ENCODE measurements at regions not wholly inside any gene's neighbourhood (a gene's known extent, or its start where the extent isn't known, plus 50 kb on each side); places are given as distances from the start of the nearest gene placed in this dataset.

GRCh38 chr4:175198056-175198455 lies 279.9 kb downstream of the ADAM29 start:
- H3K27ac ChIP-seq = no peak overlapping the region
- H3K4me3 ChIP-seq = no peak overlapping the region
- DNase-seq = no peak
- TF ChIP-seq CTCF (IDR thresholded peaks at IDR 0.05) = no peak
- peaks cover 0 to 6% (median 0%) of the 10 kb centered on the region in 4 donors for H3K4me1 ChIP-seq
- H3K36me3 ChIP-seq = no peaks in the 10 kb centered on the region
- H3K9me3 ChIP-seq = no peaks in the 10 kb centered on the region
- intact Hi-C loops (cut with DNase I; ENCODE audit: low total_unique reads) = no loop called here
- no peaks in the 10 kb centered on the region for H3K27me3 ChIP-seq

- intact Hi-C loops (cut with DNase I; ENCODE audit: low total_unique reads) = no loop called here
- Histone ChIP-seq H3K36me3 (peaks cover 0 to 6% (median 0%) of the 10 kb centered on the region in 3 donors), H3K27ac (no peak overlapping the region), H3K27me3 (no peaks in the 10 kb centered on the region), H3K4me3 (no peak overlapping the region), H3K9me3 (peaks cover 0 to 19% (median 15%) of the 10 kb centered on the region in 3 donors), H3K4me1 (no peaks in the 10 kb centered on the region)
- DNase-seq = no peak
- TF ChIP-seq CTCF (IDR thresholded peaks at IDR 0.05) = no peak
These were observed 297.1 kb downstream of the ADAM29 start for GRCh38 chr4:175215208-175215607.

- no peak for TF ChIP-seq CTCF (IDR thresholded peaks at IDR 0.05)
- Histone ChIP-seq H3K27ac (no peak overlapping the region), H3K4me1 (no peaks in the 10 kb centered on the region), H3K4me3 (no peak overlapping the region), H3K9me3 (peaks cover 0 to 19% (median 15%) of the 10 kb centered on the region in 3 donors), H3K36me3 (peaks cover 0 to 6% (median 0%) of the 10 kb centered on the region in 3 donors), H3K27me3 (no peaks in the 10 kb centered on the region)
- intact Hi-C loops (cut with DNase I; ENCODE audit: low total_unique reads) = no loop called here
- DNase-seq = no peak
These were observed 297.5 kb downstream of the ADAM29 start for GRCh38 chr4:175215657-175216056.

GRCh38 chr4:175229154-175229553 lies 311.0 kb downstream of the ADAM29 start:
- Histone ChIP-seq H3K9me3 (no peaks in the 10 kb centered on the region), H3K27me3 (no peaks in the 10 kb centered on the region), H3K27ac (no peak overlapping the region), H3K4me3 (no peak overlapping the region), H3K36me3 (no peaks in the 10 kb centered on the region), H3K4me1 (no peaks in the 10 kb centered on the region)
- no peak for DNase-seq
- no peak for TF ChIP-seq CTCF (IDR thresholded peaks at IDR 0.05)
- intact Hi-C loops (cut with DNase I; ENCODE audit: low total_unique reads) = no loop called here

- H3K27me3 ChIP-seq = no peaks in the 10 kb centered on the region
These were observed 316.0 kb downstream of the ADAM29 start for GRCh38 chr4:175234162-175234561.

More at GRCh38 chr4:175234162-175234561, 316.0 kb downstream of the ADAM29 start:
- H3K27ac ChIP-seq = no peak overlapping the region
- TF ChIP-seq CTCF (IDR thresholded peaks at IDR 0.05) = no peak
- intact Hi-C loops (cut with DNase I; ENCODE audit: low total_unique reads) = no loop called here
- DNase-seq = no peak
- no peaks in the 10 kb centered on the region for H3K36me3 ChIP-seq
- H3K4me1 ChIP-seq = no peaks in the 10 kb centered on the region
- H3K4me3 ChIP-seq = no peak overlapping the region
- H3K9me3 ChIP-seq = no peaks in the 10 kb centered on the region
